Neural cell (in vitro differentiated cells): ENCODE measurements at regions not wholly inside any gene's neighbourhood (a gene's known extent, or its start where the extent isn't known, plus 50 kb on each side); places are given as distances from the start of the nearest gene placed in this dataset.
"Not testable (repeated sequence)": the region's sequence is repeated elsewhere in the genome, so short reads cannot be mapped to it uniquely, and the experiment has no call there.

Source experiments
- H2AFZ ChIP-seq: fragments of 200-600, 300-800 bp; sonication (generic), shearing (Covaris generic); 2 replicates; pipeline ENCODE4 v1.6.0; 2014; ENCODE audit warnings: low read depth, mild to moderate bottlenecking, antibody characterized with exemption, low read length, moderate library complexity
- H3F3A ChIP-seq: fragments of 200-600 bp; shearing (Covaris generic); 2 replicates; pipeline ENCODE4 v1.6.1; 2016; ENCODE audit warnings: mild to moderate bottlenecking, moderate library complexity, mixed read lengths, antibody characterized with exemption, low read length; ENCODE audit not compliant: insufficient read depth, poor library complexity, severe bottlenecking
- H3K27ac ChIP-seq: fragments of 200-600, 300-800 bp; sonication (generic), shearing (Covaris generic); 2 replicates; pipeline ENCODE4 v1.5.1; 2014; ENCODE audit warnings: mild to moderate bottlenecking, low read length, moderate library complexity
- H3K27me3 ChIP-seq: fragments of 300-800, 200-600 bp; sonication (generic), shearing (Covaris generic); 2 replicates; pipeline ENCODE4 v1.6.0; 2014; ENCODE audit warnings: mild to moderate bottlenecking, low read depth, low read length, moderate library complexity; ENCODE audit not compliant: insufficient read depth
- H3K36me3 ChIP-seq: fragments of 300-800, 200-600 bp; sonication (generic), shearing (Covaris generic); 2 replicates; pipeline ENCODE4 v1.5.1; 2014; ENCODE audit warnings: mild to moderate bottlenecking, antibody characterized with exemption, low read length, moderate library complexity; ENCODE audit not compliant: insufficient read depth
- H3K4me2 ChIP-seq: fragments of 300-800, 200-600 bp; sonication (generic), shearing (Covaris generic); 2 replicates; pipeline ENCODE4 v1.6.0; 2014; ENCODE audit warnings: mild to moderate bottlenecking, low read length
- H3K4me3 ChIP-seq: fragments of 300-800, 200-600 bp; sonication (generic), shearing (Covaris generic); 2 replicates; pipeline ENCODE4 v1.5.1; 2014; ENCODE audit warnings: mild to moderate bottlenecking, low read length, moderate library complexity
- H3K79me2 ChIP-seq: fragments of 200-600 bp; shearing (Covaris generic); replicated peaks from 2 replicates; pipeline ENCODE4 v1.6.0; 2014; ENCODE audit warnings: mild to moderate bottlenecking, low read length, moderate library complexity; ENCODE audit not compliant: insufficient read depth
- H3K9ac ChIP-seq: fragments of 300-800, 200-600 bp; sonication (generic), shearing (Covaris generic); 2 replicates; pipeline ENCODE4 v1.6.1; 2016; ENCODE audit warnings: mild to moderate bottlenecking, low read length, mixed read lengths
- H3K9me2 ChIP-seq: fragments of 200-600 bp; shearing (Covaris generic); 2 replicates; pipeline ENCODE4 v1.6.1; 2016; ENCODE audit warnings: mild to moderate bottlenecking, low read length, mixed read lengths; ENCODE audit not compliant: insufficient read depth
- H3K9me3 ChIP-seq: fragments of 200-600, 300-800 bp; sonication (generic), shearing (Covaris generic); 2 replicates; pipeline ENCODE4 v1.6.1; 2016; ENCODE audit warnings: mild to moderate bottlenecking, mixed run types, low read length, moderate library complexity, mixed read lengths
- H4K20me1 ChIP-seq: fragments of 200-600 bp; shearing (Covaris generic); 2 replicates; pipeline ENCODE4 v1.6.1; 2016; ENCODE audit warnings: mild to moderate bottlenecking, mixed run types; ENCODE audit not compliant: insufficient read depth
- EP300 ChIP-seq: fragments of 450-650 bp; conservative IDR thresholded peaks from 2 replicates; pipeline ENCODE4 v1.6.1; 2014; ENCODE audit warnings: antibody characterized with exemption, mild to moderate bottlenecking, moderate library complexity; ENCODE audit not compliant: poor library complexity, severe bottlenecking
- EZH2 ChIP-seq: fragments of 200-600, 300-800 bp; shearing (Covaris generic), sonication (generic); IDR thresholded peaks from 2 replicates; pipeline ENCODE4 v1.6.1; 2014; ENCODE audit warnings: antibody characterized with exemption, low read length, borderline replicate concordance, mild to moderate bottlenecking; ENCODE audit not compliant: insufficient read depth, poor library complexity, severe bottlenecking
- MXI1 ChIP-seq: fragments of 450-650 bp; conservative IDR thresholded peaks from 2 replicates; pipeline ENCODE4 v1.6.1; 2014; ENCODE audit warnings: antibody characterized with exemption, mild to moderate bottlenecking; ENCODE audit not compliant: poor library complexity, severe bottlenecking
- POLR2AphosphoS5 ChIP-seq: IDR thresholded peaks from 2 replicates; pipeline ENCODE4 v1.6.1; 2012
- RAD21 ChIP-seq: fragments of 450-650 bp; conservative IDR thresholded peaks from 2 replicates; pipeline ENCODE4 v1.6.1; 2014; ENCODE audit warnings: antibody characterized with exemption, mild to moderate bottlenecking, moderate library complexity
- SMC3 ChIP-seq: fragments of 450-650 bp; conservative IDR thresholded peaks from 2 replicates; pipeline ENCODE4 v1.6.1; 2014; ENCODE audit warnings: antibody characterized with exemption, mild to moderate bottlenecking, moderate library complexity; ENCODE audit not compliant: poor library complexity
- TAF1 ChIP-seq: IDR thresholded peaks from 2 replicates; pipeline ENCODE4 v1.6.1; 2012; ENCODE audit warnings: low read depth
- TF ChIP-seq, protein P1 (sequence below): fragments of 450-650 bp; IDR thresholded peaks from 2 replicates; pipeline ENCODE4 v1.5.1; 2014; ENCODE audit warnings: antibody characterized with exemption, mild to moderate bottlenecking, moderate library complexity; ENCODE audit not compliant: poor library complexity, severe bottlenecking
- TF ChIP-seq, protein P2 (sequence below): IDR thresholded peaks from 2 replicates; pipeline ENCODE4 v1.6.1; 2012; ENCODE audit warnings: borderline replicate concordance

DNA sequence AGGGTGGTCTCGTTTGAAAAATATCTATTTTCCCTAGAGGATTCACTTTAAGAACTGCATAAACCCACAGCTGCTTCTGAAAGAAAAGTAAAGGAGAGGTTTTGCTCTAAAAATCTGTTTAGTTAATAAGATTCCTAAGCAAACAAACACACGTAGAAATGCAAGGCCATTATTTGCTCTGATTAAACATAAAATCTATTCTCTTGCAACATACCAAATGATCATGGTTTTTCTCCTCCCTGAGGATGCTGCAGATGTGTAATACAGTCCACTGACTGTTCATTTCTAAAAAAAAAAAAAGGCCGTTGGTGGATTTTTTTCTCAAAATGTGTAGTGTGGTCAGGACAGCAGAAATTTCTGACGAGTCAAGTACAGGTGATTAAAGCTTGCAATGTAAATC is 98.6 kb downstream of the BUB3 start:
- no peaks in the 10 kb centered on the region for H3K36me3 ChIP-seq
- no peaks in the 10 kb centered on the region for H4K20me1 ChIP-seq
- no peak overlapping the region for H3K27ac ChIP-seq
- H3K9me3 ChIP-seq = no peaks in the 10 kb centered on the region
- H3F3A ChIP-seq = no peaks in the 10 kb centered on the region
- H3K4me2 ChIP-seq = no peak overlapping the region
- no peak overlapping the region for H3K9ac ChIP-seq
- no peaks in the 10 kb centered on the region for H3K79me2 ChIP-seq
- no peak overlapping the region for H2AFZ ChIP-seq
- no peak overlapping the region for H3K4me3 ChIP-seq
- TF ChIP-seq RAD21 (no peak), EP300 (no peak), POLR2AphosphoS5 (no peak), EZH2 (no peak), MXI1 (no peak), TAF1 (no peak), SMC3 (no peak)
- TF ChIP-seq, protein P1, sequence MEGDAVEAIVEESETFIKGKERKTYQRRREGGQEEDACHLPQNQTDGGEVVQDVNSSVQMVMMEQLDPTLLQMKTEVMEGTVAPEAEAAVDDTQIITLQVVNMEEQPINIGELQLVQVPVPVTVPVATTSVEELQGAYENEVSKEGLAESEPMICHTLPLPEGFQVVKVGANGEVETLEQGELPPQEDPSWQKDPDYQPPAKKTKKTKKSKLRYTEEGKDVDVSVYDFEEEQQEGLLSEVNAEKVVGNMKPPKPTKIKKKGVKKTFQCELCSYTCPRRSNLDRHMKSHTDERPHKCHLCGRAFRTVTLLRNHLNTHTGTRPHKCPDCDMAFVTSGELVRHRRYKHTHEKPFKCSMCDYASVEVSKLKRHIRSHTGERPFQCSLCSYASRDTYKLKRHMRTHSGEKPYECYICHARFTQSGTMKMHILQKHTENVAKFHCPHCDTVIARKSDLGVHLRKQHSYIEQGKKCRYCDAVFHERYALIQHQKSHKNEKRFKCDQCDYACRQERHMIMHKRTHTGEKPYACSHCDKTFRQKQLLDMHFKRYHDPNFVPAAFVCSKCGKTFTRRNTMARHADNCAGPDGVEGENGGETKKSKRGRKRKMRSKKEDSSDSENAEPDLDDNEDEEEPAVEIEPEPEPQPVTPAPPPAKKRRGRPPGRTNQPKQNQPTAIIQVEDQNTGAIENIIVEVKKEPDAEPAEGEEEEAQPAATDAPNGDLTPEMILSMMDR = no peak
- TF ChIP-seq, protein P2, sequence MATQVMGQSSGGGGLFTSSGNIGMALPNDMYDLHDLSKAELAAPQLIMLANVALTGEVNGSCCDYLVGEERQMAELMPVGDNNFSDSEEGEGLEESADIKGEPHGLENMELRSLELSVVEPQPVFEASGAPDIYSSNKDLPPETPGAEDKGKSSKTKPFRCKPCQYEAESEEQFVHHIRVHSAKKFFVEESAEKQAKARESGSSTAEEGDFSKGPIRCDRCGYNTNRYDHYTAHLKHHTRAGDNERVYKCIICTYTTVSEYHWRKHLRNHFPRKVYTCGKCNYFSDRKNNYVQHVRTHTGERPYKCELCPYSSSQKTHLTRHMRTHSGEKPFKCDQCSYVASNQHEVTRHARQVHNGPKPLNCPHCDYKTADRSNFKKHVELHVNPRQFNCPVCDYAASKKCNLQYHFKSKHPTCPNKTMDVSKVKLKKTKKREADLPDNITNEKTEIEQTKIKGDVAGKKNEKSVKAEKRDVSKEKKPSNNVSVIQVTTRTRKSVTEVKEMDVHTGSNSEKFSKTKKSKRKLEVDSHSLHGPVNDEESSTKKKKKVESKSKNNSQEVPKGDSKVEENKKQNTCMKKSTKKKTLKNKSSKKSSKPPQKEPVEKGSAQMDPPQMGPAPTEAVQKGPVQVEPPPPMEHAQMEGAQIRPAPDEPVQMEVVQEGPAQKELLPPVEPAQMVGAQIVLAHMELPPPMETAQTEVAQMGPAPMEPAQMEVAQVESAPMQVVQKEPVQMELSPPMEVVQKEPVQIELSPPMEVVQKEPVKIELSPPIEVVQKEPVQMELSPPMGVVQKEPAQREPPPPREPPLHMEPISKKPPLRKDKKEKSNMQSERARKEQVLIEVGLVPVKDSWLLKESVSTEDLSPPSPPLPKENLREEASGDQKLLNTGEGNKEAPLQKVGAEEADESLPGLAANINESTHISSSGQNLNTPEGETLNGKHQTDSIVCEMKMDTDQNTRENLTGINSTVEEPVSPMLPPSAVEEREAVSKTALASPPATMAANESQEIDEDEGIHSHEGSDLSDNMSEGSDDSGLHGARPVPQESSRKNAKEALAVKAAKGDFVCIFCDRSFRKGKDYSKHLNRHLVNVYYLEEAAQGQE = no peak
- H3K27me3 ChIP-seq = peaks cover 33% of the 10 kb centered on the region
- no peaks in the 10 kb centered on the region for H3K9me2 ChIP-seq

DNA sequence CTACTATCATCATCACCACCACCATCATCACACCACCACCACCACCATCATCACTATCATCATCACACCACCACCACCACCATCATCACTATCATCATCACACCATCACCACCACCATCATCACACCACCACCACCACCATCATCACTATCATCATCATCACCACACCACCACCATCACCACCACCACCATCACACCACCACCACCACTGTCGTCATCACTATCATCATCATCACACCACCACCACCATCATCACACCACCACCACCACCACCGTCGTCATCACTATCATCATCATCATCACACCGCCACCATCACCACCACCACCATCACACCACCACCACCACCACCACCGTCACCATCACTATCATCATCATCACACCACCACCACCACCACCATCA is 100.1 kb downstream of the BUB3 start:
- not testable (repeated sequence) for H3K9me3 ChIP-seq, H3K4me2 ChIP-seq, H3K9me2 ChIP-seq, H3K27ac ChIP-seq, H4K20me1 ChIP-seq, H3K9ac ChIP-seq, H3F3A ChIP-seq, H3K79me2 ChIP-seq, H3K36me3 ChIP-seq, H3K4me3 ChIP-seq, H2AFZ ChIP-seq
- H3K27me3 ChIP-seq = peaks cover 31% of the 10 kb centered on the region

DNA sequence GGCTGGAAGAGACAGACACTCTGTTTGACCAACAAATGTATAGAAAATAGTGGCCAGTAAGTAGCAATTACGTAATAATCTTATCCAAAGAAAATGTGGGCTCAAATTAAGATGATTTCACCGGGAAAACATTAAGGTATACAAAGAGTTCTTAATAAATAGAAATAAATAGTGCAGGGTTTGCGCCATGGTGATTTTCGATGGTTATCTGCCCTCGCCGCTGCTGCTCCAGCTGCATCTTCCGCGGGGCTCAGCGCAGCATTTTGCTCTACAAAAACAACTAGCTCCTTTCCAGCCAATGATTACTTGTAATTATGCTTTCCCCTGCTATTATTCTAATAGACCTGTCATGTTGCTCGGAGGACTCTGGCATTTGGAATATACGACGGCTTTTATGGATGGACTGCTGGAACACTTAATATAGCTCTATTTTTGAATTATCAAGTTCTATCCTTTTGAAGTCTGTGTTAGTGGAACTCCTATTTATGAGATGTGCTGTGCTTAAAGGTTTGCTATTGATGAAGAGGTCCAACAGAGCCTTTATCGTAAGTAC is 103.8 kb downstream of the BUB3 start:
- Histone ChIP-seq H3K4me2 (peak overlapping the region; percentile 1), H3K27ac (peak overlapping the region; percentile 25), H3K27me3 (peaks cover 4% of the 10 kb centered on the region), H3K36me3 (no peaks in the 10 kb centered on the region), H3K4me3 (peak overlapping the region; percentile 47), H3F3A (no peaks in the 10 kb centered on the region), H2AFZ (no peak overlapping the region), H3K9me3 (no peaks in the 10 kb centered on the region), H4K20me1 (no peaks in the 10 kb centered on the region), H3K9ac (no peak overlapping the region), H3K9me2 (no peaks in the 10 kb centered on the region), H3K79me2 (no peaks in the 10 kb centered on the region)
- no peak for TF ChIP-seq EZH2
- peak; percentile 28 for TF ChIP-seq POLR2AphosphoS5
- no peak for TF ChIP-seq RAD21
- TF ChIP-seq, protein P2 = no peak
- TF ChIP-seq EP300 = no peak
- no peak for TF ChIP-seq TAF1
- no peak for TF ChIP-seq SMC3
- TF ChIP-seq, protein P1 = no peak
